GM21576 (cell line): ENCODE measurements at regions not wholly inside any gene's neighbourhood (a gene's known extent, or its start where the extent isn't known, plus 50 kb on each side); places are given as distances from the start of the nearest gene placed in this dataset.

Source experiments
- ATAC-seq: cut with Tn5 transposase; IDR thresholded peaks from one replicate; pipeline ENCODE4 v1.9.1; 2021; ENCODE audit warnings: mild to moderate bottlenecking, moderate library complexity; ENCODE audit not compliant: unreplicated experiment

DNA sequence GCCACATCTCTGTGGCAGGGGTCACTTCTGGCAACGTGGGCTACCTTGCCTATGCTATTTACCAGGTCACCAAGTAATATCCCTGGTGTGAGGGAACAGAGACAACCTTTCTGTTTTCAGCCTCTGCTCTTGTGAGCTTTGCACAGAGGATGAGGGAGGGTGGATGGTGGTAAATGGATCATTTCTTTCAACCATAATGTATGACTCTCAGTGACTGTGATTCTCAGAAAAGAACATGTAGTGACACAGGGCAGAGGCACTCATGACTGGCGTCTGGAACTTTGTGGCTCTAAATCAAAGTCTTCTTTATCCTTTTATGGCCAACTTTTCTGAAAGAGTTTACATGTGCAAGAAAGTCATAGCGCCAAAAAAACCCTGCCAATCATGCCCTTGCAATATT, 153.5 kb upstream of the USP24 start:
- ATAC-seq = no peak

DNA sequence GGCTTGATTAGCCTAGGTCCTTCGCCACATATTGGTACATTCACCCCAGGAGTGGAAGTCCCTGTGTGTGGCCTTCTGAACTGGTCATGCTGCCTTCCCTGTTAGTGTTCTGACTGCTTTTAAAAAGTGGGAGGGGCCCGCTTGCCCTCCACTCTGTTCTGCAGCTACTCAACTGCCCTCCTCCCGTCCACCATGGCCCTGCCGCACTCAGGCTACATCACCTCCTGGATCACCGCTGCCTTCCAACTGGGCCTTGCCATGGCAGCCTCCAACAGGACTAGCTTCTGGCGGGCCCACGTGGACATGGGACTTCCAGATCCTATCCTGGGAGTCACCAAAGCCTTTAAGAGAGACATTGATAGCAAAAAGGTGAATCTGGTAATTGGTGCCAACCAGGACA, 152.1 kb upstream of the USP24 start:
- ATAC-seq = no peak

DNA sequence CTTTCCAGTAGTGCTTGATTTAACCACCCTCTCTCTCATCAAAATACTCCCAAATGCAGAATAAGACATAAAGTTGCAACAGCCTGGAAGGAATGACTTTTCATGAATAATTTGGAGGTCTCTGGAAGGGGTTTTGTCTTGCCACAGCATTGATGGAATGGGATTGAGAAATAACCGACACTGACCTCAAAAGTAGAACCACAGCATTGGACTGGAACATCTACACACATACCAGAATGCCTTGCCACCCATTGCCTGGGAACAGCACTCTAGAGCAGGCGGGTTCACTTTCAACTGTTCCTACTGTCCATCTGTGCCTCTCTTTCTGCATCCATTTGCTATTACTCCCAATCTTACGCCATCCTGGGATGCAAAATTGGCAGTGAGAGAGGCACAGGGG, 149.1 kb upstream of the USP24 start:
- ATAC-seq = no peak

DNA sequence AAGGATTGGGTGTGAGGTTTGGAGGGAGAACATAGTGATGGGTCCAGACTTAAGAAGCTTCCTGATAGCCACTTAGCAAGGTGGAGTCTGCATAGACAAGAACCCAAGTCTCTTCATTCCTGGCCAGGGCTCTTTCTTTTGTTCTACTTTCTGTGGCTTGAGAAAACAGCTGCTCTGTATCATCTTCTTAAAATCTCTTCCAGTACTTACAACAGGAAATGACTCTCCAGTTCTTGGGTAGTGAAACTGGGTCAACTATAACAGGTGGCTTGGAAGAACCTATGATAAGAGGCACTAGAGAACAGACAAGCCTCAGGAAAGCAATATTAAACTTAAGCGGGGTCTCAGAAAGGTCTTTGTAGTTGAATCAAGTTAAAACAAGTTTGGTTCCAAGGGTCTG, 148.1 kb upstream of the USP24 start:
- ATAC-seq = no peak

DNA sequence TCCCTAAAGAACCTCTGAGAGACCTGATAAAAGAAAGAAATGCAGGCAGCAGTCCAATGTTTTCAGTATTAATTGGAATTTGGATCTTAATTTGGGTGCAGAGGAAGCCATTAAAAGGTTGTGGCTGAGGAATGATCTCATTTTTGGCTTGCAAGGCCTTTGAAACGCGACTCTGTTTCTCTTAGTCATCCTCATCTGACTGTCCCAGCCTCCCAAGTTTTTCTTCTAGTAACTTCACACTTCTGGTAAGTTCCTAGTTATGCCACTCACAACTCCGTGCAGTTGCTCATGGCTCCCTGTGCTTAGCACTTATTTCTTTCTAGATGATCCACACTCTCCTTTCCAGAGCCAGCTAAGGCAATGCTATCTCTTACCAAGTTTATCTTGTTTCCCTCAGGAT, 147.4 kb upstream of the USP24 start:
- no peak for ATAC-seq

DNA sequence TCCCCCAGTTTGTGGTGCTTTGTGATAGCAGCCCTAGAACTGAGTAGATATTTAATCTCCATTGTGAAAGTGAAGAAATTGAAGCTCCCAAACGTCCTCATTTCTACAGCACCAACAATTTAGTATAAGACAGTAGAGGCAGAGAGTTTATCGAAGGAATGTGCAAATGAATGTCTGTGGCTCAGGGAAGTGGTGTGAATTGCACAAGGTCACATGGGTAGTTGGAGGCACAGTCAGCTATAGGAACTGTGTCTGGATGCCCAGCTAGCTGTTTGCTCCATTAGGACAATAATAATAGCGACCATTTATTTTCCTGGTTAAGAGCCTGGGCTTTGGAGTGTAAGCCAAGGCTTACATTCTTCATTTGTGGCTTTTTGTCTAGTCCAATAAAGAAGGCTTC, 144.4 kb upstream of the USP24 start:
- ATAC-seq = no peak

DNA sequence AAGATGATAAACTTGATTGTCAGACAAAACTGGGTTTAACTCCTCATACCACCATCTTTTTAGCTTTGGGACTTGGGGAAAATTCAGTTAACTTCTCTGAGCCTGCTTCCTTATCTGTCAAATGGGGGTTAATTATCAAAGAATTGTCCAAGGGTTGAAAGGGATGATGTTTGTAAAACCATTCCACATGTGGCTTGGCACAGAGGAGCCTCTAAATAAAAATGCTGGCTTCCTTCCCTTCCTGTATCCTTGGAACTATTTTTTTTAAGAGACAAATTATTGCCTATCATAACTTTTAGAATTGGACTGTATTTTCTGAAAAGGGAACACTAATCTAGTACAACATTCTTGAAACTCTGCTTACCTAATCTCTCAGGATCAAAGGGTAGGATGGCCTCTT, 143.4 kb upstream of the USP24 start:
- ATAC-seq = no peak

DNA sequence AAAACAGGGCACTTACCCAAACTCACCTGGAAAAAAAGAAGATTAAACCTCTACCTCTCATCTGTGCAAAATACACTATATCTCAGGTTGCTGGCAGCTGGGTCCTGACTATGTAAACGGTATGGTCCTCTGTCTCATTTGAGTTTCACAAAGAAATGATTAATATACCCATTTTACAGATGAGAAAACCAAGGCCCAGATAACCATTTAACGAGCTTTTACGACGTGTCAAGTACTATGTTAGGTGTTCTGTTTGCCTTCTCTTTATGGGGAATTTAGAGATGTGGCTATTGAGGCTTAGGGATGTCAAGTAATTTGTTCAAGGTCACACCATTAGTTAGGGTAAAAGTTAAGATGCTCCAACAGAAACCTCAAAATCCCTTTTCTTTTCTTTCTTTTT, 140.4 kb upstream of the USP24 start:
- no peak for ATAC-seq

DNA sequence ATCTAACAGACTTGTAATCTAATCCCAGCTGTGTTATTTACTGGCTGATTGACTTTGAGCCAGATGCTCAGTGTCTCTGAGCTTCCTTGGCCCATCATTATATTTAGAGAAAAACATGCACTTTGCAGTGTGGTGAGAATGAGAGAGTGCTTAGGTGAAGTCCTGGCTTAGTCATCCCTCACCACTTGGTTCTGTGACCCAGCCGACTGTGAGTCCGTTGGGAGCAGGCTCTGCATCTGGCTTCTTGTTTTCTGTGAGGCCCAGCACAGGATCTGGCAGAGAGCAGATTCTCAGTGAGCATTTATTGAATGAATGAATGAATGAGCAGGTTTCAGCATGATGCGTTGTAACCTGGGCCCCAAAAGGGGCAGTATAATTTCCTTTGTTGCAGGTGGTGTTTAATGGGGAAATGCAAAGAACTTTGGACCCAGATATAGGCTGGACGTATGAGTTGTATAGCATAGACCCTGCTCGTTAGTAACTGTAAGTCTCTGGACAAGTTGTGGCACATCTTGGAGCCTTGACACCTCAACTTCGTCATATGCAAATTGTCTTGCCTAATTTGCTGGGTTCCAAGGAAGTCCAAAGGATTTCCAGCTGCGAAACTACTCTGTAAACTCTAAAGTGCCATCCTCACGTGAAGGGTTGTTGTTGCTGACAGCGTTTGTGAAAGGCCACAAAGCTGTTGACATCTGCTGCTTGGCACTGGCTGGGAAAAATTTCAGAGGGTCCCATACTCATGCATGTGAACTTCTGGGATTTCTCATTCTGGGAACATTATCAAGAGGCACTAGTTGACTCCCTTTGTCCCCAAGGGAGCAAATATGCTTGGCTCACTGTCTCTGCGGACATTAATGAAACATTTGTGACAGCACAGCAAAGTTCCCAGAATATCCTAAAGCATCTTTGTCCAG, 138.8 kb upstream of the USP24 start:
- no peak for ATAC-seq

DNA sequence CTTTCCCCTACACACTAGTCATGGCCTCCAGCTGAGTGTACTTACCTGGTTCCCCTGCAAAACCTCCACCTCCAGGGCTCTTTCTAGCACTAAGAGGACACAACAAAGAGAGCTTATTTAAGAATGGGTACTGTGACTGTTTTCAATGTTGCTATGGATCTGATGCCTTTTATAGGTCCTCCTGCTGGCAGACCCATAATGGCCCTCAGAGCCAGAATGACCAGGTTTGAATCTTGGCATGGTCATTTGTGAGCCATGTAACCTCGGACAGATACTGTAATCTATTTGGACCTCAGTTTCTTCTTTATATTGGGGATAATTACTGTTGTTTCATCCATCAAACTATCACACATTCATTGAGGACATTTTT, 137.6 kb upstream of the USP24 start:
- ATAC-seq = no peak

DNA sequence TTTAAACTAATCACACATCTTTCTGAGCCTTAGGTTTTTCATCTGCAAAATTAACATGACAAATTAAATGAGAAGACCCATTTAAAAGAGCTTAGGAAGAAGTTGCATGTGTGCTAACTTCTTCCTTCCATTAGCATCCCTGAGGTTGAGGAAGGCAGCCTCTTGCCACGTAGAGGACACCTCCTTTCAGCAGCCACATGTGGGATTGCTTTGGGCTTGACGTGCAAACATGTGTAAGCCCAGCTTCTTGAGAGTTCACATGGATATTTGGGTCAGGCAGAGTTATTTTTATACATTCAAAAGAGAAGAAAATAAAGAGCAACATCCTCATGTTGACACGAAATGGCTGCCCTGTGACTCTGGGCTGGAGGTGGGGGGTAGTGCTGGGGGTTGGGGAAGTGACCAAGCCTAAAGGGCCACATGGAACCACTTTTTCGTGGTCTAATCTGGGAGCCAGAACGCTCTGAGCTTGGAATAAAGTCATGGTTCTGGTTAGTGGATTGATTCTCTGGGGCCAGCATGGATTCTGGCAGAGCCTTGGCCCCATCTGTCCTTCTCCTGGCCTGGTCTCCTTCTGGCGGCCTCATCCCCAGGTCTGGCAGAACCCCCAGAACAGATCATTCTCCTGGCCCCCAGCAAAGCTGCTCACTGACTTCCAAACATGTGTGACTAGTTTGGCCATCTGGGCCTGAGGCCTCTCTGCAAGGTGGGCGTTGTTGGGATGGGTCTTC, 137.1 kb upstream of the USP24 start:
- ATAC-seq = no peak

DNA sequence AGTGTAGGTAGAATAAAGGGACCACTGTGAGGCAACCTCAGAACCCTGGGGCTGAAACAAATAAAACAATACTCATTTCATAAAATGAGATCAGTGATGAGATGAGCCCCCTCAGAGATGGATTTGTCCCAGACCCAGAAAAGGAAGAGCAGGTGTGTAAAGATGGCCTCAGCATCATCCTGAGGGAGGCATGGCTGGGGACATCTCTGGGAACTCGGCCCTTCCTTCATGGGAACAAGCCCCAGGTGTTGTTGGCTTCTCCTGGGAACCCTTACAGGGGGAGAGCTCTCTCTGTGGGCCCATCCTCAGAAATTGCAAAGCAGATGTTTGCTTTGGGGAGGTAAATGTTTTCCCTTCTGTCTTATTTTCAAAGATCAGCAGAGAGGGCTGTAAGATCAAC, 133.2 kb upstream of the USP24 start:
- no peak for ATAC-seq

DNA sequence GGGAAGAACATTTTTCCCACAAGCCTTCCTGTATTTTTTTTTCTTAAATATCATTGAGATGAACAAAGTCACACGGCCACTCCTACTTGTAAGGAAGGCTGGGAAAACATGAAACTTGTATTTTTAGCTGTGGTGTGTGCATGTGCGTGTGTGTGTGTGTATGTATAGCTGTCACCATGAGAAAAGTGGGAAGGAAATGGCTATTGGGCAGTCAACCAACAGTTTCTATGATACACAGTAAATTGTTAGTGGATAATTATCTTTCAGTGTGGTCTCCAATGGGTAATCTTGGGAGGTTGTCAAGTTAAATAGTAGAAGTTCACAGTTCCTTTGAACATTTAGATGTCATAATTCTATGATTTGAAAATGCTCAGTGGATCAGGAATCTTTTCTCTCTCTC, 132.7 kb upstream of the USP24 start:
- ATAC-seq = no peak

DNA sequence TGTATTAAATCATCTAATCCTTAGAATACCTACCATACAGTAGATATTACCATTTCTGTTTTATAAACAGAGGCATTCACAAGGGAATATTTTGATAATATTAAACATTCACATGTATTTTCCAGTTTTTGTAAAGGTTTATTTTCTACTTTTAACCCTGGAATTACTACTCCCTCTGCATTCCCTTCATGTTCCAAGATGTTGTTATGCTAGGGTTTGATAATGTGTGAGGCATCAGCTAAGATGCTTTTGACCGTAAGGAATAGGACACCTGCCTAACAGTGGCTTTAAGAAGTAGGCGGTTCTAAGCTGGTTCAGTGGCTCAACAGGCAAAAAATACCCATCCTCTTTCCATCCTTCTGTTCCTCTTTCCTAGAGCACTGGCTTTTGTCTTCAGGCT, 131.9 kb upstream of the USP24 start:
- no peak for ATAC-seq

DNA sequence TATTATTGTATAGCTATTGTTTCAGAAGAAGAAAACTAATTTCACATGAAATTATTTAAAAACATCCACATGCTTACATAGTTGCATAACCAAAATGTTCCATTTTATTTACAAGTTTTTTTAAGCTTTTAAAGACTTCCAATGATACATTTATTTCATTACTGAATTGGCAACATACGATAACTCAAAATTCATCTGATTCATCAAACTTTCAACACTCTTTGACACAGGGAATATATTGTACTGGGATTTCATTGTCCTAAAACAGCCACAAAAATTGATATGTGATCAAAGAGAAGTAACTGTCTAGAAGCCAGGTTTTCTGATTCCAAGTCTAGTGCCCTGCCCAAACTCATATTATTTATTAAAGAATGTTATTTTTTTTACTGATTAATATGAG, 131.4 kb upstream of the USP24 start:
- ATAC-seq = no peak

DNA sequence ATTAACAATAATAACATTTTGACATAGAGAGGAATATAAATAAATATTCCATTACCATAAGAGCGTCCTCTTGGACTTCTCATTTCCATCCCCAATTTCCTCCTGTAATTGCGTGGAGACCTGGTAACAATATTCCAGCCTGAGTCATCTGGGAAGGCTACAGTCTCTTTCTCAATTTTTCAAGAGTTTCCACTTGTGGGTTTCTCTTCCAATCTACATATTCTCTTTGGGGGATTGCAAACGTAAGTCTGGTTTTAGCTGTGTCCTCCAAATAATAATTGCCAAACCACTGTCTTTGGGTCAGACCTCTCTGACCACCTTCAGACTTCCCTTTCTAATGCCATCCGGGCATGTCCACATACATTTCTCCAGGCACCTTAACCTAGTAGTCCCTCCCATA, 124.5 kb upstream of the USP24 start:
- ATAC-seq = no peak

DNA sequence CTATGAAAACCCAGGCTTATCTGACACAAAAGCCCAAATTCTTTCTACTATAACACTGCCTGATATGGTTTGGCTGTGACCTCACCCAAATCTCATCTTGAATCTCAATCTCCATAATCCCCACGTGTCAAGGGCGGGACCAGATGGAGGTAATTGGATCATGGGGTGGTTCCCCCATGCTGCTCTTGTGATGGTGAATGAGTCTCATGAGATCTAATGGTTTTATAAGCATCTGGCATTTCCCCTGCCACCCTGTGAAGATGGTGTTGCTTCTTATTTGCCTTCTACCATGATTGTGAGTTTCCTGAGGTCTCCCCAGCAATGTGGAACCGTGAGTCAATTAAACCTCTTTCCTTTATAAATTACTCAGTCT, 123.3 kb upstream of the USP24 start:
- ATAC-seq = no peak

DNA sequence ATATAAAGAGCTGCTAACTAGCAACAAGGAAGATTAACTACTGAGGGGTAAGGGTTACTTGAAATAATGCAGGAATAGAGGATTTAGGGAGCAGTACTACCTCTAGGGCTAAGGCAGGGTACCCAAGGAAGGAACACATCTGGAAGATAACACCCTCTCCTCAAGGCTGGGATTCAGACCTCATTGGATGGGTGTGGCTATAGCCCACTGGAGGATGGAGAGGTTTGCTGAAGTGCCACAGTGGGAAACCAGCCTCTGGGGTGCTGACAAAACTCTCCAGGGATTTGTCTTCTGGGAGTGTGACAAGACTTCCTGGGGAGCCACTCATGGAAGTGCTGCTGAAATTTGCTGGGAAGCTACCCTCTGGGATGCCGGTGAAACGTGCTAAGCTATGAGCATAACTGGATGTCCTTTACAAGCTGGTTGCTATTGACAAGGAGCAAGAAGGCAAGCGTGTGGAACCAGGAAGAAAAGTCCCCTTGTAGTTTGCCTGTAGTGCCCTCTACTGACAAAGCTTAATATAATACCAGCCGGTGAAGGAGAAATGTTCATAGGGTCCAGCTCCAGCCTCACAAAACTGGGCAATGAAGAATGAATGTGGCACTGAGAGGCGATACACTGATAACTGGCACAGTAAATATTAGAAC, 122.8 kb upstream of the USP24 start:
- ATAC-seq = no peak

DNA sequence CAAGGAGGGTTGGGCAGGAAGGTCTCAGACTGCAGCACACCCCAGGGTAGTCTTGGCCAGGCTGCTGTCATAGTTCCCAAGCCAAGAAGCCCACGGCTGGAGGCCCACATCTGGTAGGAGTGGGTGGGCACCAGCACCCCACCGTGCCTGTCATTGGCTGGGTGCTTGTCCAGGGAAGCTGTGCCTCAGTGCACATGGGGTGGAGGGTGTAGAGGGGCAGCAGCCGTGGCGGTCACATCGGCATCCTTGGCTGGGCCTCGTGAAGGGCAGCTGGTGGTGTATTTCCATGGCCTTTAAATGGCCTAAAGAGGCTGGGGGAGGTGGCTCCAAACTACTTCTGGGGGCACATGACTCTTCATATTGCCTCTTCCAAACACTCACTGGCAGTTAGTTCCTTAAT, 119.6 kb upstream of the USP24 start:
- ATAC-seq = no peak

DNA sequence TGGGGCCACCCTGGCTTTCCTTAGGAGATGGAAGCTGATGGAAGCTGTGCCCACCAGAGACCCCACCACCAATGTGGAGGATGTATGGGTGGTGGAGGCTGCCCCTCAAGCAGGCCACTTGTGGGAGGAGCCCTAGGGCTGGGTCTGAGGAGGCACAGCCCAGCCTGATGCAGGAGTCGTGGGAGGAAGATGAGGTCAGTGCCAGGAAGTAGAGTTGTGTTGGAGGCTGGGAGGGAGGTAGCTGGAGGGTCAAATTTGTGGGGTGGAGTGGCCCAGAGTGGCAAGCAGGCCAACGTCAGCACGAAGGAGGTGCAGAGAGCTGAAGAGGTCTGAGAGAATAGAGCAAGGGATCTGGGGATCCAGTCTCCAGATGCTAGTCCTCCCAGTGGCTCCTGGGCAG, 119.0 kb upstream of the USP24 start:
- ATAC-seq = no peak

DNA sequence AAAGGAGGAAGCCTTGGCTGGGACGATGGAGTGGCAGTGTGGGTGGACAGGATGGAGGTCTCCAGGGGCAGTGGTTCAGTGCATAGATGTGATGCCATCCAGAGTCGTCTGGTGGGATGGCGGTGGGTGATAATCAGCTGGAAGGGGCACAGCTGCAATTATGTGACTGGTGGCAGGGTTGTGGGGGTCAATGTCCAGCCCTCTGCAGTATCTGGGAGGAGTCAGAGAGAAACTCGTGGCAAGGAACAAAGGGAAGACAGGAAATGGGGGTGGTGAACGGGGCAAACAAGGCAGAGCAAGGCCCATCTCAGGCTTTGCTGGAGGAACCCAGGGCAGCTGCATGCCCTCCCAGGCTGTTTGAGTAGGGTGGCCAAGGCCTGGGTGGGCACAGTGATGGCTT, 118.3 kb upstream of the USP24 start:
- no peak for ATAC-seq

DNA sequence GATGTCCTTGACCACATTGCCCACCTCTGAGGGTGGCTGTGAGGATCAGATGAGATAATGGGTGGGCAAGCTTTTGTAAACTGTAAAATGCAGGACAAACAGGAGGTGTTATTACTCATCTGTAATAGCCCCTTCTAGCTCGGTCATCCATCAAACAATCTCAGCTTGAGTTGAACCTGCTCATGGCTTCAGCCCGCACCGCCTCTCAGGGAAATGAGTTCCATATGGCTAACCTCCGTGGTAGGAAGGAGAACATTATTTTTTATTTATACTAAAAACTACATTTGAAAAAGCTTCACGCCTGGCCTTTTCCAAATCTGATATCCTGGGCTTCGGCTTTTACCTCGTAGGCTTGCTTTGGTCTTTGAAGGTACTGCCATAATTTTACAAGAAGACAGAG, 116.2 kb upstream of the USP24 start:
- no peak for ATAC-seq
